HCT116 (cell line): ENCODE measurements at regions not wholly inside any gene's neighbourhood (a gene's known extent, or its start where the extent isn't known, plus 50 kb on each side); places are given as distances from the start of the nearest gene placed in this dataset.

Experiments
- CTCF ChIP-seq, 3 experiments: fragments of 200-600 bp in 1 of 3; sonication (generic) in 1 of 3; IDR thresholded peaks in 2 of 3; conservative IDR thresholded peaks in 1 of 3; 2 replicates each; pipeline ENCODE4 v1.5.1; 2012 to 2017; ENCODE audit warnings: low read depth in 2 of 3, low read length in 2 of 3, antibody characterized with exemption in 1 of 3, borderline replicate concordance in 1 of 3, control low read depth in 1 of 3, mild to moderate bottlenecking in 1 of 3, mixed read lengths in 1 of 3, mixed run types in 1 of 3, moderate library complexity in 1 of 3; ENCODE audit not compliant: insufficient read depth in 1 of 3
- EGR1 ChIP-seq: IDR thresholded peaks from 2 replicates; pipeline ENCODE4 v1.6.1; 2012; ENCODE audit warnings: low read depth
- EZH2phosphoT487 ChIP-seq: fragments of 200-600 bp; IDR thresholded peaks from 2 replicates; pipeline ENCODE4 v1.6.1; 2018; ENCODE audit warnings: antibody characterized with exemption, borderline replicate concordance
- POLR2A ChIP-seq: IDR thresholded peaks from 2 replicates; pipeline ENCODE4 v1.7.0; 2011; ENCODE audit warnings: borderline replicate concordance; ENCODE audit not compliant: insufficient read depth, insufficient read length; ENCODE audit errors: extremely low read depth
- POLR2AphosphoS5 ChIP-seq: IDR thresholded peaks from 2 replicates; pipeline ENCODE4 v1.6.1; 2011; ENCODE audit warnings: mild to moderate bottlenecking, low read depth, low read length, moderate library complexity
- REST ChIP-seq: IDR thresholded peaks from 2 replicates; pipeline ENCODE4 v1.6.1; 2012; ENCODE audit warnings: low read depth
- SP1 ChIP-seq: IDR thresholded peaks from 2 replicates; pipeline ENCODE4 v1.6.1; 2012; ENCODE audit warnings: low read depth
- YY1 ChIP-seq: IDR thresholded peaks from 2 replicates; pipeline ENCODE4 v1.6.1; 2011; ENCODE audit warnings: low read length, low read depth, moderate library complexity, mild to moderate bottlenecking; ENCODE audit not compliant: insufficient replicate concordance; ENCODE audit errors: extremely low read depth
- ZFX ChIP-seq: fragments of 450-650 bp; IDR thresholded peaks from 2 replicates; pipeline ENCODE4 v1.6.1; 2017
- ZNF274 ChIP-seq: fragments of 200-500 bp; sonication (Bioruptor generic); IDR thresholded peaks from 2 replicates; pipeline ENCODE4 v1.6.1; 2014; ENCODE audit warnings: mild to moderate bottlenecking, low read depth, low read length, inconsistent platforms
- TF ChIP-seq, protein P1 (sequence below): IDR thresholded peaks from 2 replicates; pipeline ENCODE4 v1.6.1; 2012

GRCh38 chr12:89827592-89827991, 119.0 kb upstream of the ATP2B1 start:
- TF ChIP-seq EZH2phosphoT487, result no peak
- TF ChIP-seq POLR2A, result no peak
- TF ChIP-seq SP1, result no peak
- no peak for TF ChIP-seq ZNF274
- no peak for TF ChIP-seq CTCF (IDR thresholded peaks at IDR 0.05 in 2 of 3, conservative IDR thresholded peaks at IDR 0.05 in 1 of 3; ENCODE audit: borderline replicate concordance in 1 of 3, insufficient read depth in 1 of 3, low read depth in 2 of 3, low read length in 2 of 3)
- no peak for TF ChIP-seq EGR1
- TF ChIP-seq POLR2AphosphoS5, result no peak
- TF ChIP-seq YY1, result no peak
- TF ChIP-seq REST, result no peak
- TF ChIP-seq ZFX, result no peak
- TF ChIP-seq, protein P1, sequence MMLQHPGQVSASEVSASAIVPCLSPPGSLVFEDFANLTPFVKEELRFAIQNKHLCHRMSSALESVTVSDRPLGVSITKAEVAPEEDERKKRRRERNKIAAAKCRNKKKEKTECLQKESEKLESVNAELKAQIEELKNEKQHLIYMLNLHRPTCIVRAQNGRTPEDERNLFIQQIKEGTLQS, result no peak
